MM.1S (cell line): ENCODE measurements at regions not wholly inside any gene's neighbourhood (a gene's known extent, or its start where the extent isn't known, plus 50 kb on each side); places are given as distances from the start of the nearest gene placed in this dataset.

ENCODE experiments used
- CTCF ChIP-seq: fragments of 300-600 bp; sonication (generic); IDR thresholded peaks from 2 replicates; pipeline ENCODE4 v1.5.1; 2016; ENCODE audit warnings: antibody characterized with exemption, low read length, mixed read lengths
- EZH2 ChIP-seq: fragments of 300-600 bp; sonication (generic); optimal IDR thresholded peaks from 2 replicates; pipeline ENCODE3; 2017; ENCODE audit warnings: low read depth, mild to moderate bottlenecking, antibody characterized with exemption, low read length, mixed read lengths

- TF ChIP-seq CTCF (no peak), EZH2 (no peak)
These were observed 256.7 kb downstream of the DCDC2C start for GRCh38 chr2:3960106-3960505.
